ENCODE measurements at regions not wholly inside any gene's neighbourhood (a gene's known extent, or its start where the extent isn't known, plus 50 kb on each side); places are given as distances from the start of the nearest gene placed in this dataset.

DNA sequence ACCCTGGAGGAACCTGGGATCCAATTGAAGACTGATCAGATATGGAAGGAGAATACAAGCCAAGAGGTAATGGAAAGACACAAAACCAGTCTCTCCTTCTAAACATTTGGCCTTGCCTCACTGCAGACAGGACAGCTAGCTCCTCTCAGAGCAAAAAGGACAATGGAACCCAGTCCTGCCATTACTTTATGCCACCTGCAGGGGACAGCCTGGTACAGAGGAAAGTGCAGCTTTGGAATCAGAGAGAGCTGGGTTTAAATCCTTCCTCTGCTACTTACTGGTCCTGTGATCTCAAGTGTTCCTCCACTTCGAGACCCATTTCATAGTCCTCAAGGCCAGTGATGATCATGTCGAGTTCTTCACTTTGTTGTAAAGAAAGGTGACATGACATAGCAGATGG, 159.4 kb upstream of the SMAD3 start:
- H3K4me3 Mint-ChIP-seq = no peak overlapping the region
- H3K4me1 Mint-ChIP-seq = peaks cover 13% of the 10 kb centered on the region
- no peak overlapping the region for H3K27ac Mint-ChIP-seq
- no peaks in the 10 kb centered on the region for H3K36me3 Mint-ChIP-seq (ENCODE audit: low read depth)
- TF ChIP-seq CTCF (IDR thresholded peaks at IDR 0.05) = no peak
- no peak for DNase-seq
- H3K27me3 Mint-ChIP-seq (ENCODE audit: low read depth, poor library complexity) = peaks cover 10% of the 10 kb centered on the region
- no peaks in the 10 kb centered on the region for H3K9me3 Mint-ChIP-seq

- no peaks in the 10 kb centered on the region for H3K9me3 Mint-ChIP-seq
- DNase-seq = no peak
- no peaks in the 10 kb centered on the region for H3K36me3 Mint-ChIP-seq (ENCODE audit: low read depth)
- H3K4me1 Mint-ChIP-seq = peaks cover 13% of the 10 kb centered on the region
- H3K27ac Mint-ChIP-seq = no peak overlapping the region
- H3K27me3 Mint-ChIP-seq (ENCODE audit: low read depth, poor library complexity) = peaks cover 12% of the 10 kb centered on the region
- TF ChIP-seq CTCF (IDR thresholded peaks at IDR 0.05) = no peak
- H3K4me3 Mint-ChIP-seq = no peak overlapping the region
These were observed 158.5 kb upstream of the SMAD3 start for GRCh38 chr15:66906668-66907614.

DNA sequence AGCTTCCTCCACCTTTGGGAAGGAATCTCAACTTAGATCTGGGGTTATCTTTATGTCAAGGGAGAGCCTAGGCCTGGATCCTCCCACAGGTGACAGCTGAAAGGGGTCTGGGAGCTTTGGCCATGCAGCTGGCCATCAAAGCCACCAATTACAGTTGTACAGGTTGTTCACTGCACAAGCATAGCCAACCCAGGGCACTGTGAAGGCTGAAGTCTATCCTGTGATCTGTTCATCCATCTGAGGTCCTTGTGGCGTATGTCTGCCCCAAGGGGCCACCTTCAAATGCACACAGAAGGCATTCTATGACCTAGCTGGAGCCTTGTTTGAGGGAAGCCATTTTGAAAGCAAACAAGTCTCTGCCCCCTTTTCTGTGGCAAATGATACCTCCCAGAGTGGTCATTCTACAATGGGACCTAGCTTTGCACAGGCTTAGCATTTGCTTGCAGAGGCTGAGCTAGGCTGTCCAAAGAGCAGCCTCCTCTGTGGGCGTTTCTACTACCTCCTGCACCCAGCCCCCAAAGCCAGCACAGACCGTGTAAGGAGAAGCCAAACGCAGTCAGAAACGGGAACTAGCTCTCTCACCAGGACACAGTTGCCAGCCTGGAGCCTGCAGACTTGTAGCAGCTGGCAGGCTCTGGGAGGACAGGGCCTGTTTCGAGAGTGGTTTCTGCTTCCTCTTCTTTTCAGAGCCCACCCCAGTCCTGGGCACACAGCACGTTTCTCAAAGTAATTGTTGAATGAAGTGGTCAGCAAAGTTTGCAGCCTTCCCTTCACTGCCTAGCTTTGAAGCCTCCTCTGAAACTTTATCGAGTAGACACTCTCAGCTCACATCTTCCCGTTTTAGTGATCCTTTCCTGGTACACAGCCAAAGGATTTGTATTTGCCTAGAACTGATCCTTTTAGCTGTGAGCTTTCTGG, 157.3 kb upstream of the SMAD3 start:
- H3K4me1 Mint-ChIP-seq = peaks cover 13% of the 10 kb centered on the region
- no peak overlapping the region for H3K27ac Mint-ChIP-seq
- no peak for DNase-seq

GRCh38 chr15:66908744-66909095, 156.7 kb upstream of the SMAD3 start:
- Mint-ChIP-seq H3K4me1 (peaks cover 13% of the 10 kb centered on the region), H3K27me3 (ENCODE audit: low read depth, poor library complexity) (peaks cover 12% of the 10 kb centered on the region), H3K27ac (no peak overlapping the region), H3K9me3 (no peaks in the 10 kb centered on the region), H3K4me3 (no peak overlapping the region), H3K36me3 (ENCODE audit: low read depth) (no peaks in the 10 kb centered on the region)
- no peak for DNase-seq
- TF ChIP-seq CTCF (IDR thresholded peaks at IDR 0.05) = no peak

More for the DNA sequence above, 157.3 kb upstream of the SMAD3 start:
- peaks cover 12% of the 10 kb centered on the region for H3K27me3 Mint-ChIP-seq (ENCODE audit: low read depth, poor library complexity)
- H3K9me3 Mint-ChIP-seq = no peaks in the 10 kb centered on the region
- no peak overlapping the region for H3K4me3 Mint-ChIP-seq
- H3K36me3 Mint-ChIP-seq (ENCODE audit: low read depth) = no peaks in the 10 kb centered on the region
- no peak for TF ChIP-seq CTCF (IDR thresholded peaks at IDR 0.05)

DNA sequence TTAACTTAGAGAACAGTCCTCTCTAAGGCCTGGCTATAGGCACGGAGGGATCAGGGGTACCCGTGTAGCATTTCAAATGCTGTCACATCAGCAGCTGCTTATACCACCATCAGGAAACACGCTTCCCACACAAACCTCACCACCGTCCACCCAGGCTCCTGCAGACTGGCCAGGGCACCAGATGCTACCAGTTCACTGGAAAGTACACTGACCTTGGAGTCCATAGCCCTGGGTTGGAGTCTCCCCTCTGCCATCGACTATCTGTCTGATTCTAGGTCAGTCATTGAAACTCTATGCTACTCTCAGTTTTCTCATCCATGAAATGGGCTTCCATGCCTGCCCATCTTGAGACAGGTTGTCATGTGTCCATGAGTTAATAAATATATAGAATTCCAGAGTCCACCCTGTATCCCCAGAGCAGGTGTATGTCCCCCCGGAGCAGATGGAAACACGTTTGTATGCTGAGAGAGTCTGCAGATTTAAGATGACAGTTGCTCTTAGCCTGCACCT, 156.0 kb upstream of the SMAD3 start:
- peaks cover 13% of the 10 kb centered on the region for H3K4me1 Mint-ChIP-seq
- peaks cover 12% of the 10 kb centered on the region for H3K27me3 Mint-ChIP-seq (ENCODE audit: low read depth, poor library complexity)
- no peaks in the 10 kb centered on the region for H3K36me3 Mint-ChIP-seq (ENCODE audit: low read depth)
- H3K27ac Mint-ChIP-seq = no peak overlapping the region
- TF ChIP-seq CTCF (IDR thresholded peaks at IDR 0.05) = no peak
- no peaks in the 10 kb centered on the region for H3K9me3 Mint-ChIP-seq
- DNase-seq = no peak
- H3K4me3 Mint-ChIP-seq = no peak overlapping the region

Data from nephron progenitor cell (in vitro differentiated cells).